HG03442 (cell line): ENCODE measurements at regions not wholly inside any gene's neighbourhood (a gene's known extent, or its start where the extent isn't known, plus 50 kb on each side); places are given as distances from the start of the nearest gene placed in this dataset.

Experiments used
- ATAC-seq: cut with Tn5 transposase; IDR thresholded peaks from one replicate; pipeline ENCODE4 v1.9.1; 2021; ENCODE audit warnings: mild to moderate bottlenecking, moderate library complexity; ENCODE audit not compliant: unreplicated experiment

DNA sequence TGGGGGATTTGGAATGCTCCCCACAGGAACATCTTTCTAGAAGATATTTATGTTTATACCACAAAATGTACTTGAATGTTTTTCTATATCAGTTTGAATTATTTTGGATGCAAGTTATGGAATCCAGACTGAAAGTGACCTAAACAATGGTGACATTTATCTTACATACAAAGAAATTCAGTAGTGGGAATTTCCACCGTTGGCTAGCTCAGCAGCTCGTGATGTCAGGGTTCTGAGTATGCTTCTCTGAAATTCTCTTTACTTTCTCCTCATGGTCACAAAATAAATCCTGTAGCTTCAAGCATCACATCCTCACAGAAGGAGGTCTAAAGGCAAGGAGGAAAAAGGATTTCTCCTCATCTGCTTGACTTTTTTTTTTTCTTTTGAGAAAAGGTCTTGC lies 105.3 kb downstream of the AKAIN1 start:
- no peak for ATAC-seq

DNA sequence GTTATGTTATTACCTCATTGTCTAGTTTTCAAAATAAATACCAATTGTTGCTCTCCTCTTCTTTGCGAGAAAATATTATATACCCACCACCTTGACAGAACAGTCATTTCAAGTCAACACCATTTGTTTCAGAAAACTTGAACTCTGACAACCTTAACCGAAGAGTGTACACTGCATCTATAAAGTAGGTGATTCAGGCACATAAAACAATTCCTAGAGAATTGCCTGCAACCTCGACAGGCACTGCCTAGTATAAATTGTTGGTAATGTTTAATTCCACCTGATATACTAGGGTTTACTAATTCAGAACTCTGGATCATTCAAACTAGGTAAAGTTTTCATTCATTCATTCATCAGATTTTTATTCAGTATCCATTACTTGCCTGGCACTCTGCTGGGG lies 121.8 kb downstream of the AKAIN1 start:
- ATAC-seq = no peak

DNA sequence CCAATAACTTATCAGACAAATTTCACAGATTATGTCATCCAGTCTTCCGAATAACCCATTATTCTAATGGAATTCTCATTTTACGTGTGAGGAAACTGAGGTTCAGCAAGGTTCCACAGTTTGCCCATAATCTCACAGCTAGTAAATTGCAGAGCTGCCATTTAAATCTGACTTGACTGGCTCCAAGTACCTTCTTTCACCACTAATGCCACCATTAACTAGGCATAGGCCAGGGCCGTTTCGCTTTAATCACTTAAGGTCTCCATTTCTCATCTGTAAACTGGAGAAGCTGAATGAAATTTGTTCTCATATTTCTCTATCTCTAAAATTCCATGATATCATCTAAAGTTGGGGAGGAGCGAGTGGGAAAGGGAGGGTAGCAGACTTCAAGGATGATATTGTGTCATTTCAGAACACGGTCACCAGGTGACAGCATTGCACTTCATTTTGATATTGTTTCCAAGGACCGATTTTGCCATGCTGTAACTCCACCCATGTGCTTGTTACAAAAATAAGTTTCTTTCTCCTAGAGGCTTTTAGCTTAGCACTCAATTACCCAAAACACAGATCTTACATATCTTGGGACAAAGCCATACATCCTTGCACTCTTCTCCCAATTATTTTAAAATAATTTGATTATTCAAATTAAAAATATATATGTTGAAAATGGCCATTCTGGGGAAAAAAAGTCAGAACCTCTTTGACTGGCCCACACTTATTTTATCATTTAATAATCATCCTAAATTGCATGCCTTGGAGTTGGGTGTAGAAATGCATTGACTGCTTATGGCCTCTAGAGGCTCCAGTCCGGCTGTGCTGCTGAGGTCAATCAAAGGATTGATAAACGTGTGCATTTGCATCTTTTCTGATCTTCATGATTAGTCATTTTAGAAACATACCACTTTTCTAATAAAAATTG lies 123.8 kb downstream of the AKAIN1 start:
- ATAC-seq = peak; percentile 47

DNA sequence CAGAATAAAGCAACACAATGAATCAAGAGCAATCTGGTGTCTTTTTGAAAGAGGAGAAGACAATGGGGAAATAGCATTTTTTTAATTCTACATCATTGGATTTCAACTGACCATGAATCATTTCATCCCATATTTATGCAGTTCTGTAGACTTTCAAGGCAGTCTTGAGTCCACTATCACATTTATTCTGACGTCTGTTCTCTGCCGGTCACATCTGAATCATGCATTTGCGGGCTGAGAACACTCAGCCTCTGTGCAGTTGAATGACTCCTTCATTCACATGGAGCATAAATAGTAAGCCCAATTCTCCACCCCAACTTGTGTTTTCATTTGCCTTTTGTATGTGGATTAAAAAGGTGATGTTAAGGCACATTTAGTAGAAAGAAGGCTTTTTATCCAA lies 128.2 kb downstream of the AKAIN1 start:
- ATAC-seq = no peak

DNA sequence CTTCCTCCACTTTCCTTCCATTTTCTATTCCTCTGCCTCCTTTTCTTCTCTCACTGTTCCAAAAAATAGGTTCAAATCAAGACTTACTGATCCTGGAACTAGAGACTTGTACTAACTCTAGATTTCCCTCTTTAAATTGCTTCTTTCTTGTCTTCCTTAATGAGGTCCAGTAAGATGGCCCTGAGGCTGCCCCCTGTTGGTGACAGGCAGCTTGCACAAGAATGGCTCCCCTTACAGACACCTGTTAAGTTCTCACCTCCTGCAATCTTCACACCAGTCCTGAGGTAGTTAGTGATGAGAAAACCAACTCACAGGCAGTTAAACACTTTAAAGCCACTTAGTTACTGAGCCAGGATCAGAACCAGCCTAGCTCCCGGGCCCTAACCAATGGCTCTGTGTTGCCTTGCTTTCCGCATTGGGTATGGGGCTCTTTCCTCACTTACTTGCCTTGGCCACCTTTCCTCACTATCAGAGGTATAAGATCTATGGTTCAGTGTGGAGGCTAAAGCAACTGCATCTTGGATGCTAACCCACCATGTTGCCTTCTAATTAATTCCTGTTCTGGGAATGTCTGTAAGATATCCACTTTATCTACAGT lies 130.6 kb downstream of the AKAIN1 start:
- ATAC-seq = no peak

DNA sequence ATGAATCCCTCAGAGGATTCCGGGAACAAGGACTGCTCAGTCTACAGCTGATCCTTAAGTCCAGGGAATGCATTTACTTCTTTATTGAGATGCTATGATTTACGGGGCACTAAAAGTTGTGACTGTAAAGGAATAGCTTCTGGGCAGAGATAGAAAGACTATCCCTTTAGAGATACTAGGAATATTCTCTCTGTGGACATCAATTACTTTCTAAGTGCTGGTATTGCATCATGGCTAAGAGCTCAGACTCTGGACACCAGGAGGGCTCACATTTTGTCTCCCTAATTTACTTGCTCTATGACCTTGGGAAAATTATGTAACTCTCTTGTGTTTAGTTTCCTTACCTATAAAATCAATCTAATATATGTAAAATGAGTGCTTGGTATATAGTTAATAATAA lies 131.4 kb downstream of the AKAIN1 start:
- ATAC-seq = no peak

DNA sequence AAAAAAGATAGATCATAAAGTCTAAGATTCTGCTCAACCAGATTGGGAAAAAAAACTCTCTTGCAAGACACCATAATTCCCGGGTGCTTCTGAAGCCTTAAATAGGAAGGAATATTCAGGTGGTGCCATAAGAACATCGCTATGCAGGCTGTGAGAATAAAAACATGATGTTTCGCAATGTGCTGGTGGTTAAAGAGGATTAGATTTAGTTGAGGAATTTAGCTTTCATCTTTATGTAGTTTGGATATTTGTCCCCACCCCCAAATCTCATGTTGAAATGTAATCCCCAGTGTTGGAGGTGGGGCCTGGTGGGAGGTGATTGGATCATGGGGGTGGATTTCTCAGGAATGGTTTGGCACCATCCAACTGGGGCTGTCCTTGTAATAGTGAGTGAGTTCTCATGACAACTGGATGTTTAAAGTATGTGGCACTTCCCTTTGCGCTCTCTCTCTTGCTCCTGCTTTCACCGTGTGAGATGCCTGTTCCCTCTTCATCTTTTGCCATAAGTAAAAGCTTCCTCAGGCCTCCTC lies 132.2 kb downstream of the AKAIN1 start:
- no peak for ATAC-seq

DNA sequence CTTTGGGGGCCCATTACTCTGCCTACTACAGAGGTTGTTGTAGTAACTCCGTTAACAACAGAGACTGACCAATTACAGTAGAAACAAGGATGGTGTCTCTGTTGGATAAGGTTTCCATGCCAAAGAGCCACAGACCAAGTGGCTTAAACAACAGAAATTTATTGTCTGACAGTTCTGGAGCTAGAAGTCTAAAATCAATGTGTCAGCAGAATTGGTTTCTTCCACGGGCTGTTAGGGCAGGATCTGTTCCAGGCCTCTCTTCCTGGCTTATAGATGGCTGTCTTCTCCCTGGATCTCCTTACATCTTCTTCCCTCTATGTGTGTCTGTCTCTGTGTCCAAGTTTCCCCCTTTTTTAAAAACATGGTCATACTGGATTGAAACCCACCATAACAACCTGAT lies 135.3 kb downstream of the AKAIN1 start:
- ATAC-seq = no peak

DNA sequence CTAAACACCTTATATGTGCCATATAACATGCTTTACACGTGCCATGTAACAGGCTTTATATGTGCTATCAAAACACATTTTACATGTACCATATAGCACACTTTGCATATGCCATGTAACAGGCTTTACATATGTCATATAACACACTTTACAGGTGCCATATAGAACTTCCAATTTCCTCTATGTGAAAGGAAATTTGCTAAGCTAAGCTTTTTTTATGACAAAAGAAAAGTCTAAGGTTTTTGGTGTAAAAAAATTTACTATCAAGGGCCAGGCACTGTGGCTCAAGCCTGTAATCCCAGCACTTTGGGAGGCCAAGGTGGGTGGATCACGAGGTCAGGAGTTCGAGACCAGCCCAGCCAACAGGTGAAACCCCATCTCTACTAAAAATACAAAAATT lies 136.5 kb downstream of the AKAIN1 start:
- ATAC-seq = no peak

DNA sequence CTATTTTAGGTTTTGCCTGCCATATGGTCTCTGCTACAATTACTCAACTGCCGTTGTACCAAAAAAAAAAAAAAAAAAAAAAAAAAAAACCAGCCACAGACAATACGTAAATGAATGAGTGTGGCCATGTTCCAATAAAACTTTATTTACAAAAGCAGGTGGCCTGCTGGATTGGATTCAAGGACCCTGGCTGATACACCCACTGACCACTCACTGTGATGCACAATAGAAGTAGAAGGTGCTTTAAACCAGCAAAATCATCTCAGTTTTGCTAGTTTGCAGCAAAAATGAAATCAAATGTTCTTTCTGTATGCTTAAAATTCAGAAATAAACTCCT lies 137.4 kb downstream of the AKAIN1 start:
- ATAC-seq = no peak

DNA sequence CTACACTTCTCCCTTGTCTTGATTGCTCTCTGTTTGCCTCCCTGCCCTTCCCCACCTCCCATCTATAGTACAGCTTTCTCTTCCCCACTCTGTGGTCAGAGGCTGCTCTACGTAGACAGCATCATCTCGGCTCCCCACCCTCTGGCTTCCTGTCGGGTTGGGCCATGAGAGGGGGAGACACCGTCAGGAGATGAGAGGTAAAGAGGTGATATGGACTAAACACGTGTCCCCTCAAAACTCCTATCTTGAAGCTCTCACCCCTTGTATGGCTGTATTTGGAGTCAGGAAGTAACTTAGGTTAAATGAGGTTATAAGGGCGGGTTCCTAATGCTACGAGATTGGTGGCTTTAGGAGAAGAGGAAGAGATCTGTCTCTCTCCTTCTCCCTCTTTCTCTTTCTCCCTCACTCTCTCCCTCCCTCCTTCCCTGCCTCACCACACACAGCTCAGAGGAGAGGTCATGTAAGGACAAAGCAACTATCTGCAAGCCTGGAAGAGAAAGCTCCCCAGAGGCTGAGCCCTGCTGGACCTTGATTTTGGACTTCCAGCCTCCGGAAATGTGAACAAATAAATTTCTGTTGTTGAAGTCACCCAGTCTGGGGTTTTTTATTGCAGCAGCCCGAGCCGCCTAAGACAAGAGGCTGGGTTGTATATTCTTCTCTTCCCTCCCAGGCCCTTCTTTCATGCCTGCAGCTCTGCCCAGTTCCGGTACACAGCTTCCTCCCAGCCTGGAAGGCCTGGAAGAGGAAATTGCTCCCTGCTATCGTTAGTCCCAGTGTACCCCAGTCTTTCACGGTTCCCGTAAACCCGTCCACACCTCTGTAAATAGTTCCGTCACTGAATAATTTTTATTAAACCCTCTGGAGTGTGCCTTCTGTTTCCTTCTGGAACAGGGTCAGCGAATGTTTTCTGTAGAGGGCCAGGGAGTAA lies 138.0 kb downstream of the AKAIN1 start:
- ATAC-seq = peak; percentile 62

DNA sequence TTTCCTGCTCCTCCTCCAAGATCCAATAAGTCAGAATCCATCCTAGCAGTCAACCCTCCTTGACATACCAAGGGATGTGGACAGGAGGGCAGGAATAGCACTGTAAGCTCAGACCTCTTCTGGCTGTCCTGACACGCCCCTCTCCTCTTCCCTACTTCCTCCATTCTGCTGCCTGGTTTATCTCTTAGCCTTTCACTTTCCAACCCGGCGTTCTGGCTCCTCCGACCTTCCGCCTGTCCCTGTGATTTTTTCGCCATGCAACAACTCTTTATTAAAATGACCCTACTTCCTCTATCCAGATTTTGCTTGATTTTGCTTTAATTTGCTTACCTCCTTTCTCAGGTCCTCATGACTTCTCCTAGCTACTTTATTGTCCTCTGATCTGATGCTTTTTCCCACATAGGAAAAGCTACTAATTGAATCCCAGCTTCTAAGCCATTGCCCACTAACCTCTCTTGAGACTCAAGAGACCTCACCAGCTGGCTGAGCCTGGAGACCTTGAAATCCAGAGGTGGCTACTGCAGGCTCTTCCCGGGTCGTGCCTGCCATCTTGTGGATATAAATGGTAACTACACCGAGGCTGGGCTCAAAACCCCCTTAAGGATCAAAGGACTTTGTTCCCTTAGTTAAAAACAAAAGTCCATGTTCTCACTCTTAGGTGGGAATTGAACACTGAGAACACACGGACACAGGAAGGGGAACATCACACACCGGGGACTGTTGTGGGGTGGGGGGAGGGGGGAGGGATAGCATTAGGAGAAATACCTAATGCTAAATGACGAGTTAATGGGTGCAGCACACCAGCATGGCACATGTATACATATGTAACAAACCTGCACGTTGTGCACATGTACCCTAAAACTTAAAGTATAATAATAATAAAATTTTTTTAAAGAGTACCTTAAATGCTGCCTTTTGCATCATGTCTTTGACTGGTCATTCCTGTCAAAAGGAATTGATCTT lies 139.4 kb downstream of the AKAIN1 start:
- peak; percentile 78 for ATAC-seq

DNA sequence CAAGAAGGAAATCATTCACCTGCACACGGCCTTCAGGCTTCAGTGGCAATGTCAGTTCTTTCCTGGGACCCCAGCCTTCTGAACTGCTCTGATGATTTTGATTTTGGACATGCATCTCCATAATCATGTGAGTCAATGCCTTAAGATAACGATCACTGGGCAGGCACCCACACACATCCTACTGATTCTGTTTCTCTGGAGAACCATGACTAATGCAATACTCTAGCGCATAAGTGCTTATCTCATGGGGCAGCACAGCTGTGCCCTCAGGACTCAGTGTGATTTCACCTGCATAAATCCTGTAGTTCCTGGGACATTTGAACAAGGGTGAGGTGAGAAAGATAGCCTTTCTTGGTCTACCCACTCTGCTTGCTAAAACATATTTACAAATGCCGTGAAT lies 144.6 kb downstream of the AKAIN1 start:
- ATAC-seq = no peak

DNA sequence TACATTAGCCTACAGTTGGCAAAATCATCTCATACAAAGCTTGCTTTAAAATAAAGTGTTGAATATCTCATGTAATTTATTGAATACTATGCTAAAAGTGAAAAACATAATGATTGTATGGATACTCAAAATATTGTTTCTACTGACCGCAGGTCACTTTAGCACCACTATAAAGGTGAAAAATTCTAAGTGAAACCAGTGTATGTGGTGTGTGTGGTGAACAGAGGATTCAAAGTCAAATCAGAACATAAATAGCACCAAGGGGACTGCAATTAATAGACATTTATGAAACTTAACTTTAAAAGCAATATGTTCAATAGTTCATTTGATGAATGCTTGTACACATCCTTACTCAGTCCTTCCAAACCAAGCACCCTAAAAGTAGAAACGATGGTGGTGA lies 145.8 kb downstream of the AKAIN1 start:
- ATAC-seq = no peak

DNA sequence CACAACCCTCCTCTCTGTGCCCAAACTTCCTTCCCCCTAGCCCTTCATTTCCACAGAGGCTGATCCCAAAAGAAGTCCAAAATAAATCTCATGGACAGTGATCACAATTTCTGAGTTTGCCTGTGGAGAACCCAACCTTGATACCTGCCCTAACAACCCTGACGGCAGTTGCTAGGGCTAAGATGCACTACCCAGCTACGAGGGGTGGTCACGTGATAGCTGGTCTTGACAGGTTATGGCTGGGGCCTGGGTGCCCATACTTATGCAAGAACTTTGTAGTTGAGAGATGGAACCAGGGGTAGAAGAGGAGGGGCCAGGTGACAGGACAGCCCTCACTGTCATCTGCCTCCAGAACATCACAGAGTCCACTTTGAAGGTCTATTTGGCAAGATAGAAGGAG lies 147.9 kb downstream of the AKAIN1 start:
- no peak for ATAC-seq

DNA sequence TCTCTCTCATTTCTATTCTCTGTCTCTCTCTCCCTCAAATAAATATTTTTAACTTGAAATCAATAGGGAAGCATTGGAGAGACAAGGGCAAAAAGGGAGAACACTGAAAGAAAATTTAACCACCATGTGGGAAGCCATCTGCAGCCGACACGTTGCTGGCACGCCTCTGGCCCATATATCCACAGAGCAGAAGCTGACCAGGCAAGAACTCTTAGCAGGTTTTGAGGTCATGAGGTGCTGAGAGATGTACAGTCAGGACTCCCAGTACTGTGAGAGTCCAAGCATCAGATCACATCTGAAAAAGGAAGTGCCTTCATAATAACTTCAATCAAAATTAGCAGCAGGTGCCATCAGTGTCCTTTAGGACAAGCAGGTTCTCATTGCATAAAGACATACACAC lies 156.6 kb downstream of the AKAIN1 start:
- no peak for ATAC-seq

DNA sequence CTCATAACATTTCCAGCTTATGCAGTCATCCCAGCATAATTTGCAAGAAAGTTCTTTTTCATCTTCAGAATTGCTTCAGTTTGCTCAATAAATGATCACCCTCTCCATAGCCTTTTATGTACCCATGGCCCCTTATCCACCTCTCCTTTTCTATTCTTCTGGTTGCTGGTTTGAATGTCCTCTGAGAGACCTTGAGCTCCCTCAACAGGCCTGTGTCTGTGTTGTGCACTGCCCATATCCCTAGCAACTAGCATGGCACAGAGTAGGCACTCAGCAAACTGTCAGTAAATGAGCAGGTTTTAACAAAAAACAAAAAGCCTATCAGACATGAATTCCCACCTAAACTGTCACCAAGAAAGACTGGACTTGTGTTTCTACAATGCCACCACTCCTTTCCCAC lies 160.5 kb downstream of the AKAIN1 start:
- no peak for ATAC-seq

DNA sequence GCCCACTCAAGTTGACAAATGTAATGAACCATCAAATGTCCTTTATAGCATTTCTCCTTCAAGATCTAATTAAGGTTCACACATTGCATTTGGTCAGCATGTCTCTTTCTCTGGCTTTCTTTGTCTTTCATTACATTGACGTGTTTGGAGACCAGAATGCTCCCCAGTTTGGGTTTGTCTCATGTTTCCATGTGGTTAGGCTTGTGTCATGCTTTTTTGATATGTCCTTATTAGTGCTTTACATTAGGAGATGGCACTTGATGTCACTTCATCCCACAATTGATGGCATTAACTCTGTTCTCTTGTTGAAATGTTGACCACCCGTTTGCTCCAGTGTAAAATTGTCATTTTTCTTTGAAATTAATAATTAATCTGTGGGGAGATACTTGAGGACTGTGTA lies 165.8 kb downstream of the AKAIN1 start:
- no peak for ATAC-seq

DNA sequence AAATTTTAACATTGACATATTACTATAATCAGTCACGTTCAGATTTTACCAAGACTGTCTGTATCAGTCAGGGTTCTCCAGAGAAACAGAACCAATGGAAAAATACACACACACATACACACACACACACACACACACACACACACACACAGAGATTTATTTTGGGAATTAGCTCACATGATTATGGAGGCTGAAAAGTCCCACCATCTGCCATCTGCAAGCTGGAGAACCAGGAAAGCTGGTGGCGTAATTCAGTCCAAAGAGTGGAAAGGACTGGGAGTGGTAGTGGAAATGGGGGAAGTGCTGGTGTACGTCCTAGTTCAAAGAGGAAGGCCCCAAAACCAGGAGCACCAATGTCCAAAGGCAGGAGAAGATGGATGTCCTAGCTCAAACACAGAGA lies 166.4 kb downstream of the AKAIN1 start:
- no peak for ATAC-seq

DNA sequence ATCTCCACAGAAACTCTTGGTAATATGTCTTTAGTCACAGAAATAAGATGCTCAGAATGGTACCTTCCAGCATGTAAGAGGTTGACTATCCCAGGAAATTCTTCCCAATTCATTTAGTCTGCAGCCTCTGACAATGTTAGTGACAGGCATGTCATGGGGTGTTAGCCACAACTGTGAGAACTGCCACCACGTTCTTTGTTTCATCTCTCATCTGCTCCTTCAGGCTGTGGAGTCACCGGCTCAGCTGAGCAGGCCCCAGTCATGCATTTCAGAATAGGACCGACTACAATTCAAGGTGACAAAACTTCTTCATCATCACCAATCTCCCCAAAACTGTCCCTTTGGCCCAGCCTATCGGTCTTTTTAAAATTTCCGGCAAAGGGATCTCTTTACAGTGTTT lies 167.5 kb downstream of the AKAIN1 start:
- no peak for ATAC-seq
